Stimulated activated CD8-positive, alpha-beta memory T cell treated with anti-CD3 and anti-CD28 coated beads, Interleukin-7, amount 100 ng/mL, for 1 hour (primary cell): ENCODE measurements at regions not wholly inside any gene's neighbourhood (a gene's known extent, or its start where the extent isn't known, plus 50 kb on each side); places are given as distances from the start of the nearest gene placed in this dataset.
"Not testable (repeated sequence)": the region's sequence is repeated elsewhere in the genome, so short reads cannot be mapped to it uniquely, and the experiment has no call there.

ENCODE experiments used
- DNase-seq, 2 donors: peaks; one replicate each; pipeline ENCODE4 v3.0.0-alpha.2; 2020; ENCODE audit warnings: low read depth in 2 of 2

DNA sequence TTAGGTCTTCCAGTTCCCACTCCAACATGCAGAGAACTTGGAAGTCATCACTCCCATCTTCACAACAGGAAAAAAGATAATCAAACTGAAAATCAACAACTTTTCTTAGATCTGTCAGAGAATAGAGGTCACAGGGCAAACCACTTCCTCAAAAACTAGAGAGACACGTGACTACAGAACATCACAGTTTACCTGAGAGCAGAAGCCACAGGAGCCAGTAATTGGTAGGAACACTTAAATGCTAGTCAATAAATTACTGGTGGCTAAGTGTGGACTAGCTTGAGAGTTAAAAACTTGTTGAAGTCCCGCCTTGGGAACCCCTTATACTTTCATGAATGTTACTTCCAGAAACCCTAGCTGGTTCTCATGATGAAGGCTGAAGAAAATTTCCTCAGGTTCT, 81.1 kb downstream of the THSD1 start:
- DNase-seq: not testable (repeated sequence)

GRCh38 chr13:52319876-52320275, 86.1 kb downstream of the THSD1 start:
- DNase-seq: no peak

DNA sequence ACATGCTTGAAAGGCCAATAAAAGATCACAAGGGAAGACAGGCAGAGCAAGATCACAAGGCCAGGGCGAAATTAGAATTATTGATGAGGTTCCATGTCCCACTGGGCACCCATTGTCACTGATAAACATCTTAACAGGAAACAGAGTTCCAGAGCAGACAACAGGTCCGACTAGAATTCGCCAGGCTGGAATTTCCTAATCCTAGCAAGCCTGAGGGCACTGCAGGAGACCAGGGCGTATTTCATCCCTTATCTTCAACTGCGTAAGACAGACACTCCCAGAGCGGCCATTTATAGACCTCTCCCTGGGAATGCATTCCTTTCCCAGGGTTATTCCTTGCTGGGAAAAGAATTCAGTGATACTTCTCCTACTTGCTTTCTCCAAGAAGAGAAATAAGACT, 96.1 kb downstream of the THSD1 start:
- DNase-seq: not testable (repeated sequence)

GRCh38 chr13:52306336-52306735, 99.6 kb downstream of the THSD1 start:
- not testable (repeated sequence) for DNase-seq

- DNase-seq: not testable (repeated sequence)
Measured at GRCh38 chr13:52303098-52303497, 102.9 kb downstream of the THSD1 start.

GRCh38 chr13:52302688-52303087, 103.3 kb downstream of the THSD1 start:
- not testable (repeated sequence) for DNase-seq

- DNase-seq: not testable (repeated sequence)
Measured at GRCh38 chr13:52301810-52302400, 104.1 kb downstream of the THSD1 start.

GRCh38 chr13:52298079-52298661, 107.8 kb downstream of the THSD1 start:
- DNase-seq: not testable (repeated sequence)

DNA sequence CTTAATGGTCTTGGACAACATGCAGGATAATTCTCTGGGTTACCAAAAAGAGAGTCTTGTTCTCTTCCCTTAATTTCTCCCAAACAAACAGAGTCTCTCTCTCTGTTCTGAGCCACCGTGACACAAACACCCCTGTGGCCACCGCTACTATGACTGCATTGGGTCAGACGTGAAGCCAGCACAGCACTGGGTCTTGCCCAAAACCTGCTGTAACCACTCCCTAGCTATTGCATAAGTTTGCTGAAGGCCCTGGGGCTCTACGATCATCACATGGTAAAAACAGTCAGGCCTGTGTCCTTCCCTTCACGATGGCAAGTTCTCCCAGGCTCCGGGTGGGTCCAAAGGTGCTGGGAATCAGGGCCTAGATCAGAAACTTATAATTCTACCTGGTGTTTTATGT, 117.1 kb downstream of the THSD1 start:
- DNase-seq: not testable (repeated sequence)

DNA sequence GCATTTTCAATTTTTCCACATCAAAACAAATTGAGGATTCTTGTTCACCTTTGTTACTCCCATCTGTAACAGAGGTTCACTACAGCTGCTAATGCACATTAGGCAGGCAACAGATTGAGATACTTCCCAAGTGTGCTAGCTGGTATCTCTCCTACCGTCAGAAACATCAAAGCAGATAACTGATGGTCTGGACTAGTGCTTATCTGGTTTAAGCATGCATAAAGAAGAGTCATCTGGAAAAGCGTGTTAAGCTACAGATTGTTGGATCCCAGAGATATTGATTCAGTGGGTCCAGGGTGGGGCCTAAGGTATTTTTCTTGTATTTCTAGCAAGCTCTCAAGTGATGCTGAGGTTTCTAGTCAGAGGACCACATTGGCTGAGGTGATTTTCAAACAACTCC, 122.0 kb upstream of the NEK3 start:
- not testable (repeated sequence) for DNase-seq

DNA sequence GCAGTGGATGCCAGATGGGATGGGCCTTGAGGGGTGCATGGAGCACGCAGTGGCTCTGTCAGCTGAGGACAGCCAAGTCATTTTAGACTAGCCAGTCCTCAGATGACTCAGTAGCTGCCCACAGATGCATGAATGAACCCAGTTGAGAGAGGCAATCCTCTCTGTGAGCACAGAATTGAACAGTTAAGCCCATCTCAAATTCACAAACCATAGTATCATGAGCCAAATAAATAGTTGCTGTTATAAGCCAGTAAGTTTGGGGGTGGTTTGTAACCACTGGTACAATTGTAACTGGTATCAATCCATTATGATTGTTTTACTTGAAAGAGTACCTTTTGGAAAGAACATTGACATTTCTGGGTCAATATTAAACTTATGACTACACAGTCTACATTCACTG, 120.0 kb upstream of the NEK3 start:
- DNase-seq: not testable (repeated sequence)

- not testable (repeated sequence) for DNase-seq
Measured at GRCh38 chr13:52254299-52254698, 94.9 kb upstream of the NEK3 start.

DNA sequence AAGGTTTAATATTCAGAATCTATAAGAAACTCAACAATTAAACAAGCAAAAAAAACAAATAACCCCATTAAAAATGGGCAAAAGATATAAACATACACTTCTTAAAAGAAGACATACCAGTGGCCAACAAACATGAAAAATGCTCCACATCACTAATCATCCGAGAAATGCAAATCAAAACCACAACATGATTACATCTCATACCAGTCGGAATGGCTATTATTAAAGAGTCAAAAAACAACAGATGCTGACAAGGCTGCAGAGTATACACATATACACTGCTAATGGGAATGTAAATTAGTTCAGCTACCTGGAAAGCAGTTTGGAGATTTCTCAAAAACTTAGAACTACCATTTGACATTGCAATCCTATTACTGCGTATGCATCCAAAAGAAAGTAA, 81.4 kb upstream of the NEK3 start:
- DNase-seq: not testable (repeated sequence)

DNA sequence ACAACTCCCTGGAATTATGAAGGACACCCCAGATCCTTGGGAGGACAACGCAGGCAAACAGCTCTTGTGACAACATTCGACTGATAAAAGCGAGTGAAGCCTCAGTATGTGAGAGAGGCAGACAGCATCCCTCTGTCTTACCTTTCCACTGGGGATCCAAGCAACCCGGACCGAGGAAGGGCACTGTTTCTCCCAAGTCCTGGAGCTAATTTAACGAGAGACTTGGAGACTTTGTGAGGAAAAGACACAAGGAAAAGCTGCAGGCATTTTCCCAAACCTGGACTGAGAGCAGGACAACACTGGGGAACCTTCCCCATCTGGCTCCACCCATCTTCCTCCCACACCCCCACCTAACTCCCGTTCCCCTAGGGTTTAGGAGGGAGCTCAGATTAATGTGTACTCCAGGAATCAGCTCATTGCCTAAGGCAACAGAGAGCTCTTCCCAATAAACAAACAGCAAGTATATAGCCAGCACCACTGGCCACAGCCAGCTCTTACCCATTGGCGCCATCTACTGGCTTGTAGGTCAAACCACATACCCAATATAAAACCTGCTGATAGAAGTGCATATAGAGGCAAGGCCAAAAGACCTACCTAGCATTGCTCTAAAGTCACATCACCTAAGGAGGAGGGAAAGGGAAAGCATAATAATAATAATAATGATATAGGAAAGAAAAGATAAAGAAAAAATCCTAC, 76.7 kb upstream of the NEK3 start:
- DNase-seq: peak in 1 of 2 donors; percentile 1

DNA sequence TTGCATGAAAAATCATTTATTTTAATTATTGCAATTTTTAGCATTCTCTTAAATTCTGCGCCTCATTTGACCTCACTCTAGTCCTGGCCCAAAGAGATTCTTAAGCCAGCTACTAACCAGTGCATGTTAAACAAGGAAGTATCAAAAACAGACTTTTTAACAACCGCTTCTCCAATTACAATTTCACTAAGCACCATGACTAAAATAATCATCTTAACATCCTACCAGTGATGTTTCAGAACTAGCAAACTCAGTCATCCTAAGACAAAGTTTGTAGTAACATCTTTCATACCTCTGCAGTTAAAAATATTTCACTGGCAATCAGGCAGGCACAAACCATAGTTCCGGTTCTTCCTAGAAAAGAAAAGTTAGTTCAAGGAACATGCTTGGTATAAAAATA, 75.5 kb upstream of the NEK3 start:
- DNase-seq: not testable (repeated sequence)

GRCh38 chr13:52223063-52223462, 63.7 kb upstream of the NEK3 start:
- DNase-seq: not testable (repeated sequence)

DNA sequence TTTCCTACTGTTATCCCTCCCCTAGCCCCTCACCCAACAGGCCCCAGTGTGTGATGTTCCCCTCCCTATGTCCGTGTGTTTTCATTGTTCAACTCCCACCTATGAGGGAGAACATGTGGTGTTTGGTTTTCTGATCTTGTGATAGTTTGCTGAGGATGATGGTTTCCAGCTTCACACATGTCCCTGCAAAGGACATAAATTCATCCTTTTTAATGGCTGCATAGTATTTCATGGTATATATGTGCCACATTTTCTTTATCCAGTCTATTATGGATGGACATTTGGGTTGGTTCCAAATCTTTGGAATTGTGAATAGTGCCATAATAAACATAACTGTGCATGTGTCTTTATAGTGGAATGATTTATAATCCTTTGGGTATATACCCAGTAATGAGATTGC, 54.5 kb upstream of the NEK3 start:
- DNase-seq: not testable (repeated sequence)

DNA sequence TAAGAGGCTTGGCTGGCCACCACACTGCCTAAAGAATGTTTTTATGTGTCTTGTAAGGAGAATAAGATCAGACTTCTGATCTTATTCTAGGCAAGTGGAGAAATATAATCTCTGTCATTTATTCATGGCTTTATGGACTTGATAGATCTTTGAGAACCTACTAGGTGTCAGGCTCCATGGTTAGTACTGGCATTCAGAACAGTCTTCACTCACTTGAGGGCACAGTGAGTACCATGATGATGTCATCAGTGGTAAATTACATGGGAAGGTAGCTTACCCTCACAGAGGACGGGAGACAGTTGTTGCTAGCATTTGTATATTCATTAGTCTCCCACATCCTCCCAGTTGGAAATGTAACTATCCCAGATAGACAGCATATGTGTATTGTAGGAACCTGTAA, 53.5 kb upstream of the NEK3 start:
- DNase-seq: not testable (repeated sequence)

GRCh38 chr13:52211416-52211776, 52.0 kb upstream of the NEK3 start:
- not testable (repeated sequence) for DNase-seq

DNA sequence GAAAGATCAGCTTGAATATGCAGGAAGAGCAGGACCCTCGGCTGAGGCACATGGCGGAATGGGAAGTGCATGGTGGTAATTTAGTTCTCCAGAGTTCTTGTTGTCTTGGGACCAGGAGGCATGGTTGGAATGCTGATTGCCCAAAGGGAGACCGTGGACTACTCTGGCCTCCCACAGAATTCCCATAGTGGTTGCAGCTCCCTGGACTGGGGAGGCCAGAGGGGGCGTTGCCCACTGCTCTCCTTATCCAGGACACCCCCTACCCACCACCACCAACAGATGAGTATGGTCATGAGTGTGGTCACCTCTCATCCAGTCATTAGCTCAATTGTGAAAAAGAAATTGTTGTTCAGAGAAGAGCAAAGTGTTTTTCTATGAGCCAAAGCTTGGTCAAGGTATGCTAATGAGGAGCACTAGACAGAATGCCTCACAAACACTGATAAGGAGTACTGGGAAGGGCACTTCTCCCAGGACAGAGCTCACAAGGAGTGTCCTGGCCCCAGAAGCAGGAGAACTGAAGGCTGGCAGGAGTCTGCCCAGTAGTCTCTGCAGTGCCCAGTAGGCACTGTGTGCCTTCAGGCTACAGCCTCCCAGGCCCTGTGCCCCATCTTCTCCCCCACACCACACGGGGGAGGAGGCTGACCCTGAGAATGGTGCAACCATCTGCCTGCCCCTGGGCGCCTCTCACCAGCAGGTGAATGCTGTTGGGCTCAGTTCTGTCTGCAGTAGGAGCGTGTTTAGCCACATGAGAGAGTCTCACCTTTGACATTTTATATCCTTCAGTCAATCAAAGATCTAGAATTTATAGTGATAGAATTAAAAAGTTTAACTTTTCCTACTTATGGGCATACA, 51.4 kb upstream of the NEK3 start:
- DNase-seq: not testable (repeated sequence)
